Peyer's patch (tissue), 4 donors: ENCODE measurements at regions not wholly inside any gene's neighbourhood (a gene's known extent, or its start where the extent isn't known, plus 50 kb on each side); places are given as distances from the start of the nearest gene placed in this dataset.

Experiments used
- CTCF ChIP-seq, 6 experiments: fragments of 450-650 bp in 4 of 6; fragments of 200-600 bp in 2 of 6; sonication (generic) in 1 of 6; IDR thresholded peaks; one replicate each; pipeline ENCODE4 v1.5.1; 2017 to 2019; ENCODE audit warnings: antibody characterized with exemption in 6 of 6, mild to moderate bottlenecking in 3 of 6, moderate library complexity in 1 of 6
- POLR2A ChIP-seq, 2 donors: fragments of 450-650 bp; IDR thresholded peaks; one replicate each; pipeline ENCODE4 v1.5.1; 2017; ENCODE audit warnings: antibody characterized with exemption in 2 of 2, mild to moderate bottlenecking in 2 of 2, moderate library complexity in 2 of 2

- TF ChIP-seq CTCF (IDR thresholded peaks at IDR 0.05) (no peak), POLR2A (IDR thresholded peaks at IDR 0.05) (no peak)
Observed at GRCh38 chr12:75634244-75635222, 123.1 kb upstream of the KRR1 start.
